ENCODE measurements at regions not wholly inside any gene's neighbourhood (a gene's known extent, or its start where the extent isn't known, plus 50 kb on each side); places are given as distances from the start of the nearest gene placed in this dataset.
"Not testable (repeated sequence)": the region's sequence is repeated elsewhere in the genome, so short reads cannot be mapped to it uniquely, and the experiment has no call there.

DNA sequence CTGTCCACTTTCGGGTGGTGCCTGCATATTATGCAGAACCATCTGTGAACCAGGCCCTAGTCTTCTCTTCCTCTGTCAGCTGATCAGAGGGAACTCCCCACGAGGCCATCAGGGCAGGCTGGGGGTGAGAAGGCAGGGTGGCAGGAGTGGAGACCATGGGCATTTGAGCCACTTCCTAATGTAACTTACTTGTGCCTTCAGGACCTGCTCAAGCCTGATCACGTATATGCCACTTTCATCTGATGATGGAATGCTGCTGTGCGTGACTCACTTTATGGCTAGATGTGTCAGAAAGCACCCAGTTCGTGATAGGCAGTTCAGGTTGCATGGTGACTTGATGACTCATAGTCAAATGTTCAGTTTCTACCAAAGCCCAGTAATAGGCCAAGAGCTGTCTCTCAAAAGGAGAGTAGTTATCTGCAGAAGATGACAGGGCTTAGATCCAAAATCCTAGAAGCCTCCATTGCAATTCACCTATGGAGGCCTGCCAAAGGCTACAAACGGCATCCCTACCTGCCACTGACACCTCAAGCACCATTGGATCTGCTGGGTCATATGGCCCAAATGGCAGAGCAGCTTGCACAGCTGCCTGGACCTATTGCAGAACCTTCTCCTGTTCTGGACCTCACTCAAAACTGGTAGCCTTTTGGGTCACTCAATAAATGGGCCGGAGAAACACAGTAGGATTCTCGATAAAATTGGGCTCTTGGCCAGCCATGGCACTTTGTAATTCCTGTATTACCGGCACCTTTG lies 197.7 kb upstream of the PROK2 start:
- H4K8ac ChIP-seq (ENCODE audit: extremely low read depth, insufficient read depth, low read length); DNase-seq (ENCODE audit: low read depth in 1 of 2, low spot score in 2 of 2); H3K4me2 ChIP-seq (ENCODE audit: insufficient read depth in 1 of 2, low read depth in 2 of 2, low read length in 2 of 2); H2AK5ac ChIP-seq (ENCODE audit: low read depth, low read length); H3K56ac ChIP-seq (replicated peaks; ENCODE audit: insufficient read length, low read depth, low read length); H3K36me3 ChIP-seq (ENCODE audit: control insufficient read depth in 2 of 4, insufficient read depth in 4 of 4, low read length in 3 of 4); H2BK5ac ChIP-seq (ENCODE audit: low read depth, low read length); FAIRE-seq; H3K9me3 ChIP-seq (ENCODE audit: insufficient read depth in 2 of 2, low read depth in 1 of 2, low read length in 1 of 2); H2BK20ac ChIP-seq (ENCODE audit: low read length); H3K4me1 ChIP-seq (replicated peaks in 1 of 4; ENCODE audit: control insufficient read depth in 3 of 4, insufficient read depth in 4 of 4, low read length in 3 of 4); H2BK12ac ChIP-seq (ENCODE audit: low read depth, low read length); H3K79me1 ChIP-seq (ENCODE audit: low read depth, low read length); H3K14ac ChIP-seq (ENCODE audit: insufficient read length); H3K27me3 ChIP-seq (replicated peaks in 1 of 4; ENCODE audit: control insufficient read depth in 3 of 4, extremely low read depth in 1 of 4, insufficient read depth in 3 of 4, low read length in 3 of 4); H2AFZ ChIP-seq (ENCODE audit: low read length); H4K91ac ChIP-seq (replicated peaks; ENCODE audit: insufficient read length, low read length); H3K4me3 ChIP-seq (ENCODE audit: extremely low read depth in 1 of 4, insufficient read depth in 2 of 4, low read depth in 3 of 4, low read length in 4 of 4); H4K5ac ChIP-seq (ENCODE audit: insufficient read length, low read depth, low read length); H3K27ac ChIP-seq (ENCODE audit: low read depth, low read length); H2BK120ac ChIP-seq (replicated peaks; ENCODE audit: low read depth, low read length); H3K23ac ChIP-seq (ENCODE audit: insufficient read length); H3K18ac ChIP-seq (ENCODE audit: extremely low read depth, low read length); H3K79me2 ChIP-seq (ENCODE audit: control insufficient read depth in 1 of 2, insufficient read depth in 2 of 2, low read length in 2 of 2); H4K20me1 ChIP-seq (replicated peaks in 1 of 2; ENCODE audit: control insufficient read depth in 1 of 2, insufficient read depth in 2 of 2, low read length in 2 of 2); H3K9ac ChIP-seq (replicated peaks in 1 of 4; ENCODE audit: extremely low read depth in 1 of 4, low read depth in 3 of 4, low read length in 3 of 4); H3K23me2 ChIP-seq (ENCODE audit: low read depth, low read length); H3K4ac ChIP-seq (replicated peaks; ENCODE audit: insufficient read length, low read depth, low read length); POLR2A ChIA-PET (ENCODE audit: partially characterized antibody); H2BK15ac ChIP-seq (ENCODE audit: low read length): not testable (repeated sequence)
- CTCF ChIA-PET (ENCODE audit: partially characterized antibody): interaction anchor here (0.9 to 2.7 kb wide), 3 partner anchors 10 to 52 kb away, joined by 3 to 11 read pairs (median 3); no protein-coding TSS in a partner anchor
- 77% methylated on average over 9 of the region's 9 CpGs; no CpG with 5 or more reads in 1 of the 2 experiments for WGBS, 2 experiments (ENCODE audit: extremely low coverage in 1 of 2, insufficient coverage in 1 of 2, insufficient read length in 1 of 2, insufficient replicate concordance in 2 of 2, low coverage in 1 of 2, low lambda C conversion rate in 2 of 2, missing lambda C conversion rate in 1 of 2)

Data from H1 (cell line).